ENCODE measurements at regions not wholly inside any gene's neighbourhood (a gene's known extent, or its start where the extent isn't known, plus 50 kb on each side); places are given as distances from the start of the nearest gene placed in this dataset.

- no peak overlapping the region for H2BK120ac ChIP-seq (ENCODE audit: low read depth, low read length, poor library complexity, severe bottlenecking)
- H3K9me3 Mint-ChIP-seq, result no peaks in the 10 kb centered on the region
- TF ChIP-seq CTCF (conservative IDR thresholded peaks at IDR 0.05), result no peak
- H2AK5ac ChIP-seq (ENCODE audit: insufficient read length, low read length), result no peak overlapping the region
- no peak overlapping the region for H3K4me3 Mint-ChIP-seq
- no peak for DNase-seq
- no peak overlapping the region for H2BK12ac ChIP-seq (ENCODE audit: insufficient read length, low read depth, low read length)
- H3K36me3 Mint-ChIP-seq (ENCODE audit: insufficient read depth in 1 of 3, low read depth in 3 of 3), result no peaks in the 10 kb centered on the region
- no peak overlapping the region for H3K27ac ChIP-seq (ENCODE audit: insufficient read length, low read depth, low read length)
- H3K9me3 ChIP-seq (ENCODE audit: control insufficient read depth, low read depth, low read length), result no peaks in the 10 kb centered on the region
- H3K27me3 ChIP-seq (ENCODE audit: insufficient read depth, low read length), result no peaks in the 10 kb centered on the region
- H3K9ac ChIP-seq (ENCODE audit: extremely low read depth, insufficient read length, low read length), result no peak overlapping the region
- no peak overlapping the region for H3T11ph ChIP-seq (ENCODE audit: low read length)
- no peak overlapping the region for H2BK5ac ChIP-seq (ENCODE audit: insufficient read length, low read length)
- H4K5ac ChIP-seq (ENCODE audit: insufficient read length, low read depth, low read length), result no peak overlapping the region
- no peaks in the 10 kb centered on the region for H3K79me1 ChIP-seq (ENCODE audit: insufficient read depth, low read depth, low read length, poor library complexity, severe bottlenecking)
- H2BK15ac ChIP-seq (ENCODE audit: low read depth, low read length), result no peak overlapping the region
- no peak overlapping the region for H3K56ac ChIP-seq (ENCODE audit: insufficient read length, low read depth, low read length)
- H3K27ac Mint-ChIP-seq, result peak overlapping the region in 1 of 3 experiments; percentile 13; a peak in 1 of 7 replicates
- no peaks in the 10 kb centered on the region for H3K4me1 ChIP-seq (ENCODE audit: insufficient read depth, low read length)
- H3K23ac ChIP-seq (ENCODE audit: insufficient read length, low read depth, low read length), result no peak overlapping the region
- H2BK20ac ChIP-seq (ENCODE audit: low read depth, low read length, poor library complexity, severe bottlenecking), result no peak overlapping the region
- no peaks in the 10 kb centered on the region for H4K20me1 ChIP-seq (ENCODE audit: control insufficient read depth, insufficient read depth, insufficient read length)
- H3K23me2 ChIP-seq (ENCODE audit: insufficient read length, low read depth, low read length, poor library complexity, severe bottlenecking), result no peaks in the 10 kb centered on the region
- no peak overlapping the region for H2AFZ ChIP-seq (ENCODE audit: low read length)
- no peak overlapping the region for H4K8ac ChIP-seq (replicated peaks; ENCODE audit: insufficient read length, low read depth, low read length)
- no peak overlapping the region for H3K18ac ChIP-seq (ENCODE audit: insufficient read length, low read depth, low read length)
- H3K14ac ChIP-seq (ENCODE audit: insufficient read depth, low read length), result no peak overlapping the region
- H3K4me1 Mint-ChIP-seq, result peaks cover 1 to 4% of the 10 kb centered on the region in 2 experiments; a peak in 2 of 4 replicates
- H3K4me2 ChIP-seq (ENCODE audit: insufficient read depth, insufficient read length, low read length), result no peak overlapping the region
- no peaks in the 10 kb centered on the region for H3K27me3 Mint-ChIP-seq (ENCODE audit: low read depth)
- WGBS (ENCODE audit: extremely low coverage, insufficient read length, low lambda C conversion rate), result no CpG with 5 or more reads among the region's 7 CpGs
- H4K91ac ChIP-seq (ENCODE audit: insufficient read length, low read depth, low read length), result no peak overlapping the region
- H3K4ac ChIP-seq (ENCODE audit: low read depth, low read length), result no peak overlapping the region
- no peaks in the 10 kb centered on the region for H3K79me2 ChIP-seq (ENCODE audit: insufficient read depth, low read length)
Observed at GRCh38 chr1:239025223-239025622, 361.1 kb upstream of the CHRM3 start.
